Heart right ventricle (tissue), 16 donors: ENCODE measurements at regions not wholly inside any gene's neighbourhood (a gene's known extent, or its start where the extent isn't known, plus 50 kb on each side); places are given as distances from the start of the nearest gene placed in this dataset.

Experiments
- ATAC-seq, 8 donors: fragments of 200-7000 bp; cut with Tn5 transposase; one replicate each; pipeline ENCODE4 v1.9.1; 2020; ENCODE audit warnings: mild to moderate bottlenecking in 8 of 8, moderate library complexity in 8 of 8, moderate number of reproducible peaks in 1 of 8
- DNase-seq, 2 donors: peaks; one replicate each; pipeline ENCODE4 v3.0.0-alpha.2; 2020
- H3K27ac ChIP-seq, 10 donors: fragments of 200-600 bp; sonication (generic) in 2 of 10; one replicate each; pipeline versions ENCODE4 v1.5.0 to v1.8.0; 2020 to 2022; ENCODE audit warnings: mild to moderate bottlenecking in 3 of 10
- H3K27me3 ChIP-seq, 7 donors: fragments of 200-600 bp; one replicate each; pipeline ENCODE4 v1.8.0; 2021 to 2022; ENCODE audit warnings: mild to moderate bottlenecking in 2 of 7
- H3K36me3 ChIP-seq, 9 donors: fragments of 200-600 bp; sonication (generic) in 1 of 9; one replicate each; pipeline versions ENCODE4 v1.5.0 to v1.8.0; 2020 to 2022; ENCODE audit warnings: mild to moderate bottlenecking in 2 of 9
- H3K4me1 ChIP-seq, 9 donors: fragments of 200-600 bp; sonication (generic) in 1 of 9; one replicate each; pipeline versions ENCODE4 v1.5.0 to v1.8.0; 2020 to 2022; ENCODE audit warnings: mild to moderate bottlenecking in 4 of 9
- H3K4me3 ChIP-seq, 10 donors: fragments of 200-600 bp; sonication (generic) in 2 of 10; one replicate each; pipeline versions ENCODE4 v1.5.0 to v1.8.0; 2020 to 2022; ENCODE audit warnings: mild to moderate bottlenecking in 7 of 10, moderate library complexity in 2 of 10
- H3K9me3 ChIP-seq, 11 donors: fragments of 200-600 bp in 10 of 11; sonication (generic) in 2 of 11; one replicate each; pipeline versions ENCODE4 v1.5.0 to v1.8.0; 2013 to 2022; ENCODE audit warnings: mild to moderate bottlenecking in 2 of 11, control low read depth in 1 of 11, moderate library complexity in 1 of 11
- WGBS, 2 donors: extraction: QIAGEN DNeasy Blood & Tissue Kit; methylation state at CpG; one replicate each; pipeline ENCODE4 v1.1.7; 2013; ENCODE audit warnings: inconsistent platforms in 1 of 2; 5-methylcytosine and 5-hydroxymethylcytosine counted together
- intact Hi-C, 10 donors: fragments of 100-400 bp; cut with DNase I; formaldehyde crosslinking; loops; one replicate each; pipeline versions ENCODE4 v1.11.1 to v1.14.2; 2022
- TF ChIP-seq, protein P1 (sequence below), 9 donors: fragments of 200-600 bp; sonication (generic) in 2 of 9; IDR thresholded peaks; one replicate each; pipeline versions ENCODE4 v1.5.0 to v1.8.0; 2021 to 2022; ENCODE audit warnings: antibody characterized with exemption in 9 of 9, mild to moderate bottlenecking in 5 of 9, moderate library complexity in 1 of 9
- donor health status: Arrhythmogenic right ventricular cardiomyopathy.
- donor health status: ischemic (EF 13 %, LVEDD 7.1; RV severe dilation, severe dysfunction).
- donor health status: healthy with polysubstance abuse.
- donor health status: DM: no; HTN: yes; CAD: no.
- donor health status: DM: no; HTN: no; CAD: no.
- donor health status: ischemic (EF 25% LVEDD 6.9; RV normal size, moderate dysfunction).
- donor health status: ischemic (EF 25% LVEDD 5.7; RV mildly dilated, moderate dysfunction).
- donor health status: healthy.
- donor health status: DM: yes; HTN: yes; CAD: no.
- donor health status: Ischemic cardiomyopathy.
- donor health status: ischemic (EF 35%, LVEDD 5.7; RV mildly dilated, moderate dysfunction).
- donor health status: nonischemic (EF 11% LVEDD 7.7; RV severe dilation, severe dysfunction).
- donor health status: DM: yes; HTN: yes; CAD: no.
- donor health status: PGD.
- donor health status: ischemic (EF 29% LVEDD 5.4; RV normal size, mild dysfunction).
- donor health status: nonischemic (EF 23%, LVEDD 6.1; RV moderate dilation, normal function).

DNA sequence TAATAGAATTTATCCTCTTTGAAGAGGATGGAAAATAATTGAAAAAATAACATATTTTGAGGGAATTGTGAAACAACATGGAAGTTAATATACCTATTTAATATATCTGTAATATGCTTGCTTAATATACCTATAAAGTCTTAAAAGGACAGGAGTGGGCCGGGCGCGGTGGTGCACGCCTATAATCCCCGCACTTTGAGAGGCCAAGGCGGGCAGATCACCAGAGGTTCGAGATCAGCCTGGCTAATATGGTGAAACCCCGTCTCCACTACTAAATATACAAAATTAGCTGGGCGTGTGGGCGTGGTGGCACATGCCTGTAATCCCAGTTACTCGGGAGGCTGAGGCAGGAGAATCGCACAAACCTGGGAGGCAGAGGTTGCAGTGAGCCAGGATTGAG, 254.9 kb downstream of the TMX3 start:
- Histone ChIP-seq H3K4me3 (no peak overlapping the region), H3K27ac (no peak overlapping the region), H3K9me3 (peaks cover 0 to 7% (median 0%) of the 10 kb centered on the region in 11 donors), H3K4me1 (no peaks in the 10 kb centered on the region), H3K27me3 (no peaks in the 10 kb centered on the region), H3K36me3 (no peaks in the 10 kb centered on the region)
- TF ChIP-seq, protein P1, sequence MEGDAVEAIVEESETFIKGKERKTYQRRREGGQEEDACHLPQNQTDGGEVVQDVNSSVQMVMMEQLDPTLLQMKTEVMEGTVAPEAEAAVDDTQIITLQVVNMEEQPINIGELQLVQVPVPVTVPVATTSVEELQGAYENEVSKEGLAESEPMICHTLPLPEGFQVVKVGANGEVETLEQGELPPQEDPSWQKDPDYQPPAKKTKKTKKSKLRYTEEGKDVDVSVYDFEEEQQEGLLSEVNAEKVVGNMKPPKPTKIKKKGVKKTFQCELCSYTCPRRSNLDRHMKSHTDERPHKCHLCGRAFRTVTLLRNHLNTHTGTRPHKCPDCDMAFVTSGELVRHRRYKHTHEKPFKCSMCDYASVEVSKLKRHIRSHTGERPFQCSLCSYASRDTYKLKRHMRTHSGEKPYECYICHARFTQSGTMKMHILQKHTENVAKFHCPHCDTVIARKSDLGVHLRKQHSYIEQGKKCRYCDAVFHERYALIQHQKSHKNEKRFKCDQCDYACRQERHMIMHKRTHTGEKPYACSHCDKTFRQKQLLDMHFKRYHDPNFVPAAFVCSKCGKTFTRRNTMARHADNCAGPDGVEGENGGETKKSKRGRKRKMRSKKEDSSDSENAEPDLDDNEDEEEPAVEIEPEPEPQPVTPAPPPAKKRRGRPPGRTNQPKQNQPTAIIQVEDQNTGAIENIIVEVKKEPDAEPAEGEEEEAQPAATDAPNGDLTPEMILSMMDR (IDR thresholded peaks at IDR 0.05): no peak
- intact Hi-C loops: no loop called here
- DNase-seq: no peak
- ATAC-seq: no peak
- 90 to 92% methylated on average over 12 of the region's 12 CpGs for WGBS, 2 donors

DNA sequence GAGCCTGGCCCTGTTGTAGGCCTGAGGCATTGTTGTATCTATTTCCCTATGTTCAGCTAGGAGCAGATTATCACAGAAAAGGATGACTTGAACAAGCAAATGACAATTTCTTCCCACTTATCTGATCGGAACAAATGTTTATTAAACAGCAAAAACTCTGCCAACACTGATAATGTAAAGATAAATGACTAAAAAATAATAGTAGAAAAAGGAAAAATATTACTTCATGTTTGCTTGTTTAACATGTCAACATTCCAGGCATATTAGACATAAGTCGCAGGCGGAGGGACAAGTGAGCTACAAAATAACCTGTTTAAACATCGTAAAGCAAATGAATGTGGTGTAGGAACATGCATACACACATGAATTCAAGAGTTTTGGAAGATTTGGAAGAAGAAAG, 257.9 kb downstream of the TMX3 start:
- TF ChIP-seq, protein P1 (IDR thresholded peaks at IDR 0.05): no peak

DNA sequence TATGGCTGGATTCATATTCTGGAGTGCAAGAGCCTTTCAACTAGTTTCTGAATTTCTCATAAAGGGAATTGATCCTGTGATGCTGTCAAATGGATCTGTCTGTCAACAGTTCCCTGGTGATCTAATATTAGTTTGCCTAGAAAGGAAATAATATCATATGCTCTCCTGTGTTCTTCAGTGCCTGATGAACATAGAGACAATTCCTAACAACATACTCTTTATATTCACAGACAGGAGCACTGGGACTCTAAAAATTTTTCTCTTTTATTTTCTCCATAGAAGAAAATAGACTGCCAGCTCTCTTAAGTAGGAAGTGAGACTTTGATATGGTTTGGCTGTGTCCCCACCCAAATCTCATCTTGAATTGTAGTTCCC, 259.7 kb downstream of the TMX3 start:
- TF ChIP-seq, protein P1 (IDR thresholded peaks at IDR 0.05): no peak
- Histone ChIP-seq H3K9me3 (peaks cover 0 to 21% (median 0%) of the 10 kb centered on the region in 11 donors), H3K4me3 (no peak overlapping the region), H3K4me1 (no peaks in the 10 kb centered on the region), H3K27me3 (no peaks in the 10 kb centered on the region), H3K36me3 (no peaks in the 10 kb centered on the region), H3K27ac (peak overlapping the region in 2 of 10 donors; percentile 30 to 33)
- DNase-seq (no peak), ATAC-seq (peak in 2 of 8 donors; percentile 19 to 30)
- intact Hi-C loops: no loop called here

More for the DNA sequence above, 257.9 kb downstream of the TMX3 start:
- ATAC-seq: no peak
- Histone ChIP-seq H3K27ac (no peak overlapping the region), H3K27me3 (no peaks in the 10 kb centered on the region), H3K4me3 (no peak overlapping the region), H3K9me3 (peaks cover 0 to 21% (median 0%) of the 10 kb centered on the region in 11 donors), H3K4me1 (no peaks in the 10 kb centered on the region), H3K36me3 (no peaks in the 10 kb centered on the region)
- intact Hi-C loops: no loop called here
- DNase-seq: no peak
- 68 to 85% methylated on average over 4 of the region's 4 CpGs for WGBS, 2 donors

DNA sequence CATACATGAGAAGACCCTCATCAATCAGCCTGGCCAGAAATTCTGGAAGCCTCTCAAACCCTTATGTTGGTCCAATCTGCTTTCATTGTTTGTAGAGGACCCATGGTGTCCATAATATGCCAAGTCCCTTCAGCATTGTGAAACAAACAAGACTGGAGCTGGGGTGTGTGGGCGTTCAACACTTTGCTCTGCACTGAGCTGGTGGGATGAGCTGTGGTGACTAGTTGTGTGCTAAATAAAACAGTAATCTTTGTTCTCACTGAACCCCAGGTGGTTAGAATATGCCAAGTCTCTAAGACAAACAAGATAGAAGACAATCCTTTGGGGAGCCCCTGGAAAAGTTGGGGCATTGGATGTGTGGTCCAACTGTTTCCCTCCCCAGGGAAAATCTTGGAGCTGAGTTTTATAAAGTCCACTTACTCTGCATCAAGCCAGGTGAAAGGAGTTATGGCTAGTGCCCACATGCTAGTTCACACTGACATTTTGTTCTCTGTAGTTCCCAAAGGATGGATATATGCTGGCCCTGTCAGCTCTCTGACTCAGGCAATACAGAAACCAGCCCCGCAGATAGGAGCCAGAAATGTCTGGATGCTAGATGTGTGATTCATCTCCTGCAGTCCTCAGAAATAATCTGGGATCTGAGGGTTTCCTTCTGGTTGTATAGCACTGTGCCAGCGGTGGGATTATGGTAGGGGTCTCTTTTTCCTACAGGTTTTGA, 260.2 kb downstream of the TMX3 start:
- Histone ChIP-seq H3K27ac (peak overlapping the region in 2 of 10 donors; percentile 27 to 33), H3K4me3 (no peak overlapping the region), H3K9me3 (peaks cover 0 to 21% (median 0%) of the 10 kb centered on the region in 11 donors), H3K27me3 (no peaks in the 10 kb centered on the region), H3K4me1 (no peaks in the 10 kb centered on the region), H3K36me3 (no peaks in the 10 kb centered on the region)
- TF ChIP-seq, protein P1 (IDR thresholded peaks at IDR 0.05): no peak
- intact Hi-C loops: no loop called here
- 63 to 71% methylated on average over 3 of the region's 3 CpGs for WGBS, 2 donors
- DNase-seq (no peak), ATAC-seq (peak; percentile 28 to 92 (median 56))
